Stimulated activated CD4-positive, alpha-beta T cell treated with anti-CD3 and anti-CD28 coated beads, Interleukin-4, amount 100 ng/mL, for 48 hours (primary cell): ENCODE measurements at regions not wholly inside any gene's neighbourhood (a gene's known extent, or its start where the extent isn't known, plus 50 kb on each side); places are given as distances from the start of the nearest gene placed in this dataset.
"Not testable (repeated sequence)": the region's sequence is repeated elsewhere in the genome, so short reads cannot be mapped to it uniquely, and the experiment has no call there.

ENCODE experiments used
- DNase-seq, 2 donors: peaks; one replicate each; pipeline ENCODE4 v3.0.0-alpha.2; 2020; ENCODE audit warnings: low read depth in 2 of 2

DNA sequence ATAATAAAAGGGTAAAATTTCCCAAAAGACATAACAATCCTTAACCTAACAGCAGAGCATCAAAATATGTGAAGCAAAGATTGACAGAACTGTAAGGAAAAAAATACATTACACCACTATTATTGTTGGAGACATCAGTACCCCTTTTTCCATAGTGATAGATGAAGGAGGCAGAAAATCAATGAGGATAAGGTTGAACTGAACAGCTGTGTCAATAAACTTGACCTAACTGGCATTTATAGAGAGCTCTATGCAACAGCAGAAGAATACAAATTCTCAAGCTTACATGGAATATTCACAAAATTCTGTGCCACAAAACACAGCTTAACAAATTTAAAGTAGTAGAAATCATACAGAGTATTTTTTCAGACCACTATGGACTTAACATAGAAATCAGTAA lies 195.0 kb upstream of the ELAC2 start:
- no peak for DNase-seq

DNA sequence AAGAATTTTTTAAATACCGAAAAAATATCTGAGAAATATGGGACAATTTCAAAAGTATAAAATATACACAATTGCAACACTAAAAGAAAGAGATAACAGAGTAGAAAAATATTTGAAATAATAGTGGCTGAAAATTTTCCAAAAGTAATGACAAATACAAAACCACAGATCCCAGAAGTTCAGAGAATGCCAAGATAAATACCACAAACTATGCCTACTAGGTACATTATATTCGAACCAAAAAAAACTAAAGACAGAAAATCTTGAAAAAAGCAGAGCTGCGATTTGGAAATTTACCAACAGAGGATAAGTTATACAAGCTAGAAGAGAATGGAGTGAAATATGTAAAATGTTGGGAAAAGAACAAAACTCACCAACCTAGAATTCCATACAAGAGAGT lies 191.3 kb upstream of the ELAC2 start:
- no peak for DNase-seq

DNA sequence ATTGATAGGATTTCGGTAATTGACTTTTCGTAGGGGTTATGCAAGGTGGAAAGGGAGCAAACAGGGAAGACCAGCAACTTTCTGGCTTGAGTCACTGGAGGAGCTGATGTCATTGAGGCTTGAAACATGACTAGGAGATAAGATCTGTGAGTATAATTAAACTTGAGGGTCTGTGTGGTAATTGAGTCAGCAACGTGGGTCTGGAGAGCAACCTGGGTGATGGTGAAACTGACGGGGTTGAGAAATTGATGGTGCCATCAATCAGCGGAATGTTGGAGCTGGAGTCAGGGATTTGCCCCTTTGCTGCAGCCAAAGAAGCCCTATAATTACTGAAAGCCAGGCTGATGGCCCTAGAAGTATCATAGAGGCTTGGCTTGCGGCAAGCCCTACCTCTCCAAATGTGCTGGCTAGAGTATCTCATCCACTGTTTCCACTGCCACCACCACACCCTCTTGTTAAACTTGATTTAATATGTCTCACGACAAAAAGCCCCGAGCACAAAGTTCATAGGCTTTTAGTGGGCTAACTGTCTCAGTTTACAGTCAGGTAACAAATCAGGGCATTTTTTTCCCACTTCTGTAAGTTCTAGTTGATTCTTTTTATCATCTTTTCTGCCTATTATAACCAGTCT lies 186.9 kb upstream of the ELAC2 start:
- DNase-seq = no peak

DNA sequence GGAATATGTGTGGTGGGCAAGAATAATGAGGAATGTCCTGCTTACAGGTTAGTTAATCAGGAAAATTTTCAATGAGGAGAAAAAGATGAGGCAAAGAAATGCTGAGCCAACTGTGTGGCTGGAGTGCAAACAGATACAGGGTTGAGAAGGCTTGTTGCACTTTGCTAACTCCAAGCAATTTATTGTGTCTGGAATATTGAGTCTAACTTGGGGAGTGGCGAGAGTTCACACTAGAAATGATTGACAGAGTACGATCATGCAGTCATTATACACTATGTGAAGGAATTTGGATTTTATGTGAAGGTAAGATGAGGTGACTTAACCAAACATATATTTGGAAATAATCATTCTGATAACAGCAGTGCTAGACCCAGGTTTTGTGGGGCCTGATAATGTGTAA lies 185.0 kb upstream of the ELAC2 start:
- no peak for DNase-seq

DNA sequence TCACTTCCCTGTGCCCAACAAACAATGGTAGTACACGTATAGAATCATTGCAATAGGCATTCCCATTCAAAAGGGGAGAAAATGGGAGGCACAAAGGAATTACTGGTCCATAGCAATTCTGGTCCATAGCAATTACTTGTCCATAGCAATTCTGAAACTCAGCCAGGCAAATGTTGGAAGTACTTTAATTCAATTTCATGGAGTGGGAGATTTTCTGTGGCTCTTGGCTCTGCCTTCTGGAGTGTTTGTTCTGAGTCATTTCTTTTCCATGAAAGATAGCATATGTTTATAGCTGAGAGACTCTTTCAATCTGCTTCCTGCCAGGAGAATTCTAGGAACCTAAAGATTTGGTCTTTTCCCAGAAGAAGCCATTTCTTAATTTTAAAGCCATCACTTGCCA lies 182.8 kb upstream of the ELAC2 start:
- DNase-seq = no peak

DNA sequence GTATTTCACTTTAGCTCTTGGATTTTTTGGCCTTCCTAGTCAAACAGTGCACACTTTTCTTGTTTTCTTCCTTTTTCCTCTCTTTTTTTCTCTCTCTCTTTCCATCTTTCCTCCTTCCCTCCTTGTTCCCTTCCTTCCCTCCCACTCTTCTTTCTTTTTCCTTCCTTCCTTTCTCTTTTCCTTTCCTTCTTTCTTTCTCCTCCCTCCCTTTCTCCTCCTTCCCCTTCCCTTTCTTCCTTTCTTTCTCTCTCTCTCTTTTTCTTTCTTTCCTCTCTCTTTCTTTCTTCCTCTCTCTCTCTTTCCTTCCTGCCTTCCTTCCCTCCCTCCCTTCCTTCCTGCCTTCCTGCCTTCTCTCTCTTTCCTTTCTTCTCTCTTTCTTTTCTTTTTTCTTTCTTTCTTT lies 181.6 kb upstream of the ELAC2 start:
- no peak for DNase-seq

DNA sequence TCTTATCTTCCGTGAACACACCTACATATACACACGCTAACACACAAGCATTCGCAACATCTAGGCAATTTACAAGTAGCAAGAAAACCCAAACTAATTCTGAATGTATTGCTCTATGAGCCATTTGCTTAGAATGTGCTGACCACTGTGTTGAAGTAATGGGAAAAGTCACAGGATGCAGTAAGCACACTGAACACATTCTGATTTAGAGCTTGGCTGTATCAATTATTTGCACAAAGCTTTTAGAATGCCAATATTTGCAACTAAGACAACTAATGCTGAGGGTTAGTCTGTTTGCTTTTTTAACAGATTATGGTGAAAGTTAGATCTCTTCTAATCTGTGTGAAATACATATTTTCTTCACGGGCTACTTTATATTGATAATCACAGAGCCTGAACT lies 179.8 kb upstream of the ELAC2 start:
- DNase-seq = no peak

DNA sequence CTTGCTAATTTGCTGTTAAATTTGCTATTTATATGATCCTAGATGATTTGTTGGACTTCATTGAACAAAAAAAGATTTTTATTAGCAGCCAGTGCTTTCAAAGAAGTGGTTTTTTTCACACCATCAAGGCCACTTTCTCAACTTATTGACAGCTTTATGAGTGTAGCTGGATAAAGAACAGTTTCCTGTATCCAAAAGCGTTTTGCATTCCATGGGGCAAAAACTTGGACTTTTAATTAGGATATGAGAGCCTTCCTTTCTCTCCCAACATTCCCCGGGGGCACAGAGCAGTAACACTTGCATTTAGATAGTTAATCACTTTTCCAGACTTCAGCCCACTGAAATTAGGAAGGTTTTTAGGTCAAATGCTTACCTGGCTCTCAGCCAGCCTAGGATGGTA lies 177.1 kb upstream of the ELAC2 start:
- DNase-seq = no peak

DNA sequence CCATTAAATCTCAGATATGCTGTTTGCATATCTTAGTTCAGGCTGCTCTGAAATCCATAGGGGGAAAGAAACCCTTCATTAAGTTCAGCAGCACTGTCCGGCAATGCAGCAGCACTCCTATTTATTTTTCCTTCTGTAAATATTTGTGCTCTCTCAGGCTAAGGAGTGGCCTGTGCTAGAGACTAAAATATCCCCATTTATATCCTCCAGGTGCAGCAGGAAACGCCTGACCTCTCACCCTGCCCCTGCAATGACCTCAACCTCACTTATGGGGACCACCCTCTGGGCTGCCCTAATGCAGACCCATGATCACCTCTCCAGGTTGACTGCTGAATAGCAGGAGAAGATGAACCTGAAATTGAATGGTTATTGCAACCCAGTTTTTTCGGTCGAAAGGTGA lies 165.0 kb upstream of the ELAC2 start:
- no peak for DNase-seq

DNA sequence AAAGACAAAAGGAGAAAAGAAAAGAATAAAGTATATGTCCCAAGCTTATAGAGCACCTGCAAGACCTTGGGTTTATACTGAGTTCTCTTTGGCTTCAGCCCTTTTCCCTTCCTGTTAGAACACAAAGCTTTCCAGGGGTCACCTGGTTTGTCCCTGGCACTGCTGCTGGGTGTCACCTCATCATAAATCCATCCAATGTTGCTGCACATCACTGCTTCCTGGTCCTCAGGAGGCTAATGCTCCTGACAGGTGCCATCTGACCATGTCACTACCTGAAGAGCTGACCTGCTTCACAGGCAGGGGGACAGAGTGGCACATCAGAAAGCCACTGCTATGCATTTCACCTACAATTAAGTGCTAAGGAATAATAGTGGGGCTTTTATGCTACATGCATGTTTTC lies 164.6 kb upstream of the ELAC2 start:
- no peak for DNase-seq

DNA sequence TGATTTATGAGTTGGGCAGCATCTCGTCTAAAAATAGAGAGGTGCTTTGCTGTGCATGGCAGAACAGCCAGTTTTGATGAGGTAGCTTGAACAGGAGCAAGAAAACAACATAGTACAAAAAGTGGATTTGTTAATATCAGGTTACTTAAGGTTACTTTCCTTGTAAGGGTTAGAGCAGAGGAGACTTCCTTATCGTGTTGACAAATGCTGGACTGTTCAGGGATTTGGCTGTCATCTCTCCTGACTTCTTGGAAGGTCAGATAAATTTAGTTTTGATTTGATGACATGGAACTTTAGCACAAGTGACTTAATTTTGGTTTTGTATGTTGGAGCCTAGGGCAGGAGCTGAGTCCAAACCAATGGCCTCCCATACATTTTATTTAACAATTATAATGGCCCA lies 163.9 kb upstream of the ELAC2 start:
- no peak for DNase-seq

DNA sequence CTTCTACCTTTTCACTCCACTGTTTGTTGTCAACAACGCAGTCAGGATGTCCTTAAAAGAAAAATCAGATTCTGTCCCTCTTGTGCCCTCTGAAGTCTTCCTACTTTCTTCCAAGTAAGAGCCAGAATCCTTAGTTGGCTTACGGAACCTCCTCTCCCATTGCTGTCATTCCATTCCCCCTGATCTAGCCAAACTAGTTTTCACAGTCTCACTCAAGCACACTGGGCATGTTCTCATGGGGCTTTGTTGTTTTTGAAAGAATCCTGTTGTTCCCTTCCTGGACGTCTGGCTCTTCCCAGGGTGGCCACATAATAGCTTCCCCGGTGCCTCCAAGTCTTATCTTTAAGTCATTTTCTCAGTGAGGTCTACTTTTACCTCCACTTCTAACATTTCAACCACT lies 158.6 kb upstream of the ELAC2 start:
- no peak for DNase-seq

DNA sequence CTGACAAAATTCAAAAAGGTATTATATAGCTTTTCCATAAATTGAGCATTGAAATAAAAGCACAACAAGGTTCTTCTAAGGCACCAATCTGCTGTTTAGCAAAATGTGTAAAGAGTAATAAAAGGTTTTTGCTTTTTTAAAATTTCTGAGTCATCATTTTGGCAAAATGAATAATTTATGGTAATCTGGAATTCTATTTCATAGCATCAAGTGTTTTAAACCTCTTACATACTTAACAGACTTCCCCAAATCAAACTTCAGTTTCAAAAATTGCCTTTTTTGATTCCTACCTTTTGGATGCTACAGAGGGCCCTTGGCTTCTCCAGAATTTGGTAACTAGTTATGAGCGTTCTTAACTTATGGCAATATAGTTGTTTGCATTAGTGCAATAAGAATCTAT lies 154.0 kb upstream of the ELAC2 start:
- no peak for DNase-seq

DNA sequence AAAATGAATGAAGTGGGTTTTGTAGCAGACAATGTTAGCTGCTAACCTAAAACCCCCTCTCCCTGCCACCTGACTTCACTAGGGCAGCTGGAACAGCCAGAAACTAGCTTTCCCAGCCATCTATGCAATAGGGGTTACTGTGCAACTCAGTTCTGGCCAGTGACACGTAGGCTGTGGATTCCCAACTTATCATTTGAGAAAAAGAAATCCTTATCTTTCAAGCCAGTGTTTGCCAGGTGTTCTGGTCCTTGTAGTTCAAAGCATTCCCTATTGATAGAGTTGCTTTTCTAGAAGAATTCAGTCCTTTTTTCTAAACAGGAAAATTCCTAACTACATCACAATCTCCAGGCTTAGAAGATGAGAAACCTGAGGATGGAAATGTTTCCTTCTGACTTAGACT lies 144.5 kb upstream of the ELAC2 start:
- DNase-seq = no peak

DNA sequence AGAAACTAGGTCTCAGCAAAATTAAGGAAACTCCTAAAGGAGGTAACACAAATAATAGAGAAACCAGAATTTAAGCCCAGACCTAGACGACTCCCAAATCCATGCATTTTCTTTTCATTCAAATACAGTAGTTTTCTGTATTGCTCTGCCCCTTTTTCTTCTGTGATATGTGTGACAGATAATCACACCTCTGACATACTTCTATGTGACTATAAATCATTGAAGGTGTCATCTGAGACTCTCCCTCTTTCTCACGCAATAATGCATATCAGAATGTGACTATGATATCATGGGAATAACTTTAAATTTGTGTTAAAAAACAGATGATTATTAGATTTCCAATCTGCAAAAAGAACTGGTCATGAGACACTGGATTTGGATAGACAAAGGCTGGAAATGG lies 143.0 kb upstream of the ELAC2 start:
- DNase-seq = no peak

DNA sequence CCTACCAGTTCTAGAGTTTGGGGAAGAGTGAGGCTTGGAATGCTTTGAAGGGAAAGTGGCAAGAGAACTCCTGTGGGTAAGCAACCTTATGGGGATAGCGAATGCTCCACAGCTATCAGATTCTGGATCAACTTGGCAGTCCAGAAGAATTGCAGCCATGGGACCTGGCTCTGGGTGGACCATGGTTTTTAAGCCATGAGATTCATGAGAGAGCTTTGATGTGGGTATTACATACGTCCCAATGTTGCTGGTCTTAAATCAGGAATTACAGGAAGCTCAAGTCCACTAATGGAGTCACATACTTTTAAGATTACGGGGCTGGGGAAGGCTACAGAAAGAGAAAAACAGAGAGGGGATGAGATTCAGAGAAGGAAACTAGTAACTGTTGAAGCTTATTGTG lies 142.5 kb upstream of the ELAC2 start:
- no peak for DNase-seq

DNA sequence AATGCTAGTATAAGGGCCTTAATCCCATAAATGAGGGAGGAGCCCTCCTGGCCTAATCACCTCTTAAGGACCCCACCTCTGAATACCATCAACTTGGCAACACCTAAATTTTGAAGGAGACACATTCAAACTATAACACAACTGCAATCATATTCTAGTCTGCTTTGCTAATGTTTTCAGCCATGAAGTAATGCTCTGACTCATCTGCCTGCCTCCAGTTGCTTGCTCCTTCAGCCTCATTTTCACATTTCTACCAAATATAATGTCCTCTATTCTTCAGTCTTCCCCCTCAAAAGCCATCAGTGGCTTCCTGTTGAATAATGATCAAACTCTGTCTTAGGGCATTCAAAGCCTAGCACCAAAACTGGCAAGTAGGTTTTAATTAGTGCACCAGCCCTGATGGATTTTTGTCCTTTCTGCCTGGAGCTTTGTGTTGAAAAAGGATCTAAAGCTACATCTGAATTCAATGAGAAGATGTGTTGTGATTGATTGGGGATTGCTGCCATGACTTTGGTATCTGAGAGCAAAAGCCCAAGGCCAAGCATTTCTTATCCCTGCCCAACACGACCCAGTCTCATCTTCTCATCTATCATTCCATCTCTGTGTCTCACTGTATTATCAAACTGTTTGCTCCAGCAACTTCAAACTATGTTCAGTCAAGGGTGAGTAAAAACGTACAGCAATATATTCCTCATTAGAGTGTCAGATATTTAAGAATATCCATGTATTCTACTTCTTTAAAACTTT lies 140.8 kb upstream of the ELAC2 start:
- DNase-seq = no peak

DNA sequence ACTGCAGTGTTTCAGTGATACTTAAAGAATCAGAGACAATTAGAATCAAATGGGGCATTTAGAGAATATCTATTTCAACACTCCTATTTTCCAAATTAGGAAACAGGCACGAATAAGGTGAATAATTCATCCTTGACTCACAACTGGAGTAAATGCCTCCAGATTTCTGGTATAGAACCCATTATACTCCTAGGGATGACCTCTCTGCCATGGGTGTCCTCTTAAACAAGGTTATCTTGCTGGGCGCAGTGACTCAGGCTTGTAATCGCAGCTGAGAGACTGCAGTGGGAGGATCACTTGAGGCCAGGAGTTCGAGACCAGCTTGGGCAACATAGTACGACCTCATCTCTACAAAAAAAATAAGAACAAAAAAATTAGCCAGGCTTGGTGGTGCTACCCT lies 139.8 kb upstream of the ELAC2 start:
- no peak for DNase-seq

DNA sequence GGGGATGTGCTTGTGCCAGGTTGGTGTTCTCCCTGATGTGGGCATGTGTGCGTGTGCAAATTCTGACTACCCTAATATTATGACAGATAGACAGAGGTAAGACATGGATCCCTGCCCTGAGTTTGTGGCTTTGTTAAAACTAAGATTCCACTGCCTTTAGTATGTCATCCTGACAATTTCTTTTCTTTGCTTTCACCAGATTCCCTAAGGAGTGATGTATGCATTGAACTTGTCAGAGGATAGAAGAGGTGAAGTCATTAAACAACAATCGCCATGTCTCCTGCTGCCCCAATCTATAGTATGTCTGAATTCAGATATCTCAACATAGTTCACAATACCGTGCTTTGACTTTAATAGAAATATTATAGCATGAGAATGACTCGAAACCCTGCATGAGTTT lies 137.1 kb upstream of the ELAC2 start:
- DNase-seq = no peak

DNA sequence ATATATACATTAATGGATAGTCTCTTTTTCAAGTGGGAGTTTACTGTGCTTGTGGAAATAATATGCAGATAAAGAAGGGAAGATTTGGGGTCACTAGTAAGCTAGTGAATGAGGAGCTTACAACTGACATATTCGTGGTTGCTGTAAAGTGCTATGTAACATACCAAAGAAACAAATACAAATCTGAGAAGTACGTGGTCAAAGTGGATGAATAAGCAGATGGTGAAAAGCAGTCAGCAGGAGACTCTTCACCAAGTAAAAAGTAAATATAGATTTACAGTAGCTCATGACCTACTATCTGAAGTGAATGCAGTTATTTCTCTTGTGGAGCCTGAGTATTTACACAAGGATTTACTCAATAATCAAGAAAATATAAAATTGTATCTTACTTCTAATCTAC lies 136.6 kb upstream of the ELAC2 start:
- DNase-seq = no peak

DNA sequence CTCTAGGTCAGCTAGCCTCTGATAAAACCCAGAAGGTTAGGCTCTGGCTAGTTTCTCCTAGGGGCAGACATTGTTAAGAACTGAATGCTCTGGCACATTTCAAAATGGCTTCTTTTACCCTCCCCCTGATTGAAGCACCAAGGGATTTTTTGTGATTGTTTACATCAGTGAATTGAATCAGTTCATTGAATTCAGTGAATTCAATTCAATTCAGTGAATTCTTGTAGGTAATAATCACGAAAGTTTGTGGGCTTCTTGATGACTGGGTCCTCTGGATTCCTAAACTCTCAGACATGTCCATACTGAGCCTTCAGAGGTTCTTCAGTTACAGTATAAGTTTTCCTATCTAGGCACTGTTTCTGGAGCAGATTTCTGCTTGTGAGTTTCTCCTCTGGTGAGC lies 135.2 kb upstream of the ELAC2 start:
- no peak for DNase-seq

DNA sequence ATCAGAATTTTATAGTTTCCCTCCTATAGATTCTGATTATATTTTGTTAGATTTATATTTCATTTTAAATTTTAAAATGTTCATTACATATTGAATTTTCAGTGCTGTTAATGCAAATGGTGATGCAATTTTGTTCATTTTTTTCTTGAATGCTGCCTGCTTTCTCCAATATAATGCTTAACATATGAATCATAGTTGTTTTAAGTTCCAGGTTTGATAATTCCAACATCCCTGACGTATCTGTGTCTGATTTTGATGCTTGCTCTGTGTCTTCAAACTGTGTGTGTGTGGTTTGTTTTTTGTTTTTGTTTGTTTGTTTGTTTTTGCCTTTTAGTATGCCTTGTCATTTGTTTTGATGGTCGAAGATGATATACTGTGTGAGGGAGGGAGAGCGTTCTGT lies 134.7 kb upstream of the ELAC2 start:
- DNase-seq = no peak

DNA sequence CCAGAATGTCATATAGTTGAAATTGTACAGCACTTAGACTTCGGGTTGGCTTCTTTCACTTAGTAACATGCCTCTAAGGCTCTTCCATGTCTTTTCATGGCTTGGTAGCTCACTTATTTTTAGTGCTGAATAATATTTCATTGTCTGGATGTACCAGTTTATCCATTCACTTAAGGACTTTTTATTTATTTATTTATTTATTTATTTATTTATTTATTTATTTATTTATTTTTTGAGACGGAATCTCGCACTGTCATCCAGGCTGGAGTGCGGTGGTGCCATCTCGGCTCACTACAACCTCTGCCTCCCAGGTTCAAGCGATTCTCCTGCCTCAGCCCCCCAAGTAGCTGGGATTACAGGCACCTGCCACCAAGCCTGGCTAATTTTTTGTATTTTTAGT lies 132.9 kb upstream of the ELAC2 start:
- DNase-seq = not testable (repeated sequence)

DNA sequence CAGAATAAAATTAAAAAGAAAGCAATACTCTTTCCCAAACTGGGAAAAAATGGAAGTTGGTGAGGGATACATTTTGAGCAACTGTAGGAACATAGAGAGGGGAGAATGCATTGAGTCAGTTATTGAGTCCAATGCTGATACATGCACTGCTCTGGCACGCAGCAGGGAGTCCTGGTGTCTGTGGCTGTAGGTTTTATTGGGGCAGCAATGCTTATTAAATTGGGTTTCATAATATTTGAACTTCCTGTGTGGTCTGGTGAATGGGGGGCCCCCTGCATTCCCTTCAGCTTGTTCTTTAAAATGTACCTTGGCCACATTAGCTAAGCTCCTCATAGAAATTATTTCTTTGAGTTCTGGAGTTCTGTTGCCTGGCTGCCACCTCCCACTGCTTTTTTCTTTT lies 125.2 kb upstream of the ELAC2 start:
- DNase-seq = no peak
